Testis (tissue), 2 donors: ENCODE measurements at regions not wholly inside any gene's neighbourhood (a gene's known extent, or its start where the extent isn't known, plus 50 kb on each side); places are given as distances from the start of the nearest gene placed in this dataset.

ENCODE experiments used
- DNase-seq: peaks from one replicate; pipeline ENCODE4 v3.0.0-alpha.2; 2019
- H3K27ac ChIP-seq, 2 donors: fragments of 200-600 bp; sonication (generic); one replicate each; pipeline ENCODE4 v1.5.1; 2019
- H3K27me3 ChIP-seq: fragments of 200-600 bp; sonication (generic); one replicate; pipeline ENCODE4 v1.5.1; 2019
- H3K36me3 ChIP-seq: fragments of 200-600 bp; sonication (generic); one replicate; pipeline ENCODE4 v1.5.1; 2017; ENCODE audit warnings: low read depth; ENCODE audit errors: missing control alignments
- H3K4me1 ChIP-seq: fragments of 200-600 bp; sonication (generic); one replicate; pipeline ENCODE4 v1.5.1; 2019
- H3K4me3 ChIP-seq, 2 donors: fragments of 200-600 bp; sonication (generic); one replicate each; pipeline ENCODE4 v1.5.1; 2017 to 2019
- H3K9me3 ChIP-seq: fragments of 200-600 bp; sonication (generic); one replicate; pipeline ENCODE4 v1.5.1; 2017
- POLR2A ChIP-seq: fragments of 450-650 bp; IDR thresholded peaks from one replicate; pipeline ENCODE4 v1.6.1; 2017; ENCODE audit warnings: antibody characterized with exemption, mild to moderate bottlenecking, moderate library complexity
- WGBS, 2 donors: methylation state at CpG; one replicate each; pipeline ENCODE4 v1.1.5; 2018; 5-methylcytosine and 5-hydroxymethylcytosine counted together
- intact Hi-C: fragments of 100-400 bp; cut with DNase I; formaldehyde crosslinking; loops from one replicate; pipeline ENCODE4 v1.15.1; 2023; ENCODE audit warnings: low total_unique reads
- TF ChIP-seq, protein P1 (sequence below), 3 experiments: fragments of 450-650 bp in 2 of 3; fragments of 200-600 bp in 1 of 3; sonication (generic) in 1 of 3; IDR thresholded peaks; one replicate each; pipeline ENCODE4 v1.5.1; 2016 to 2019; ENCODE audit warnings: antibody characterized with exemption in 3 of 3, mild to moderate bottlenecking in 2 of 3, moderate library complexity in 1 of 3

- intact Hi-C loops, result no loop called here
Observed at GRCh38 chrX:124226129-124226528, 106.3 kb upstream of the TEX13D start.

DNA sequence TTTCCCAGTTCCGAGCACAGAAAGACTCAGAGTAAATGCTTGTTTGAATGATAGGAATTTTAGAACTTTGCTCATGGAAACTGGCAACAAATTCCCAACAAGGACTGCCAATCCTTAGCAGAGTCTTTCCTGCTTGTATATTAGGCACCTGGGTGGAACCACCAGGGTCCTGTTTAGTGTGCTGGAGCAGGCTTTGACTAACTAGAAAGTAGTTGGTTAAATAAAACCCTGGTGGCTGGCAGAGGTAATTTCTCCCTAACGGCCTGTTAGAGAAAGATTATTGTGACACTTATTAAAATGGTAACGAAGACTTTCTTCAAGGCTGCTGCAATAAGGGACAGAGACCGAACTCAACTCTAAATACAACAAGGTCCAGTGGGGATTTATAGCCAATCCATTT lies 103.6 kb upstream of the TEX13D start:
- no peak for DNase-seq
- intact Hi-C loops, result no loop called here
- H3K36me3 ChIP-seq, result no peaks in the 10 kb centered on the region
- no peak overlapping the region for H3K4me3 ChIP-seq
- no peaks in the 10 kb centered on the region for H3K27me3 ChIP-seq
- H3K27ac ChIP-seq, result no peak overlapping the region
- TF ChIP-seq, protein P1, sequence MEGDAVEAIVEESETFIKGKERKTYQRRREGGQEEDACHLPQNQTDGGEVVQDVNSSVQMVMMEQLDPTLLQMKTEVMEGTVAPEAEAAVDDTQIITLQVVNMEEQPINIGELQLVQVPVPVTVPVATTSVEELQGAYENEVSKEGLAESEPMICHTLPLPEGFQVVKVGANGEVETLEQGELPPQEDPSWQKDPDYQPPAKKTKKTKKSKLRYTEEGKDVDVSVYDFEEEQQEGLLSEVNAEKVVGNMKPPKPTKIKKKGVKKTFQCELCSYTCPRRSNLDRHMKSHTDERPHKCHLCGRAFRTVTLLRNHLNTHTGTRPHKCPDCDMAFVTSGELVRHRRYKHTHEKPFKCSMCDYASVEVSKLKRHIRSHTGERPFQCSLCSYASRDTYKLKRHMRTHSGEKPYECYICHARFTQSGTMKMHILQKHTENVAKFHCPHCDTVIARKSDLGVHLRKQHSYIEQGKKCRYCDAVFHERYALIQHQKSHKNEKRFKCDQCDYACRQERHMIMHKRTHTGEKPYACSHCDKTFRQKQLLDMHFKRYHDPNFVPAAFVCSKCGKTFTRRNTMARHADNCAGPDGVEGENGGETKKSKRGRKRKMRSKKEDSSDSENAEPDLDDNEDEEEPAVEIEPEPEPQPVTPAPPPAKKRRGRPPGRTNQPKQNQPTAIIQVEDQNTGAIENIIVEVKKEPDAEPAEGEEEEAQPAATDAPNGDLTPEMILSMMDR (IDR thresholded peaks at IDR 0.05), result peak in 1 of 3 experiments; percentile 9
- TF ChIP-seq POLR2A, result no peak
- no peaks in the 10 kb centered on the region for H3K9me3 ChIP-seq
- 74 to 84% methylated on average over 4 of the region's 4 CpGs for WGBS, 2 donors
- H3K4me1 ChIP-seq, result no peaks in the 10 kb centered on the region

More at GRCh38 chrX:124226129-124226528, 106.3 kb upstream of the TEX13D start:
- no peak overlapping the region for H3K4me3 ChIP-seq
- no peak for DNase-seq
- H3K27me3 ChIP-seq, result no peaks in the 10 kb centered on the region
- H3K36me3 ChIP-seq, result no peaks in the 10 kb centered on the region
- 79 to 95% methylated on average over 2 of the region's 2 CpGs for WGBS, 2 donors
- no peaks in the 10 kb centered on the region for H3K9me3 ChIP-seq
- no peaks in the 10 kb centered on the region for H3K4me1 ChIP-seq
- no peak for TF ChIP-seq POLR2A
- TF ChIP-seq, protein P1 (IDR thresholded peaks at IDR 0.05), result no peak
- no peak overlapping the region for H3K27ac ChIP-seq

DNA sequence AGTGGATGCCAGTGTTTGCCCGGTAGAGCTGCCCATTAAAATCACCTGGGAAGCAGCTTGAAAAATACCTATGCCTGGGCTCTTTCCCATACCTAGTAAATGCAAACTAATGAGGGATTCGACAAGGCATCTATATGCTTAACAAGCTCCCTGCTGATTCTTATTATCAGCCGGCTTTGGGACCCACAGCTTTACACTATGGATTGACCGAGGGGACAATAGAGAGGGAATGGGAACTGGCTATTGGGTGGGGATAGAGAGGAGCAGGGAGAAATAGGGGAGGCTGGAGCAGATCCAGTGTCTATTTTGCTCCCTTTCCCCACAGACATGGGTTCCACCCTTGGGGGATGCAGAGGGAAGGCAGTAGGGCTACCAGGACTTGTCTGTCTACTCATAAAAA lies 103.1 kb upstream of the TEX13D start:
- no peak overlapping the region for H3K27ac ChIP-seq
- TF ChIP-seq POLR2A, result no peak
- TF ChIP-seq, protein P1 (IDR thresholded peaks at IDR 0.05), result no peak

GRCh38 chrX:124230655-124231450 lies 101.6 kb upstream of the TEX13D start:
- no peaks in the 10 kb centered on the region for H3K27me3 ChIP-seq
- WGBS, 2 donors, result 84 to 94% methylated on average over 10 of the region's 10 CpGs
- no peak for DNase-seq
- H3K4me3 ChIP-seq, result no peak overlapping the region
- intact Hi-C loops, result no loop called here
- no peaks in the 10 kb centered on the region for H3K4me1 ChIP-seq
- H3K36me3 ChIP-seq, result no peaks in the 10 kb centered on the region
- H3K27ac ChIP-seq, result no peak overlapping the region
- no peaks in the 10 kb centered on the region for H3K9me3 ChIP-seq
- TF ChIP-seq, protein P1 (IDR thresholded peaks at IDR 0.05), result no peak
- no peak for TF ChIP-seq POLR2A

More for the DNA sequence above, 103.1 kb upstream of the TEX13D start:
- Histone ChIP-seq H3K36me3 (no peaks in the 10 kb centered on the region), H3K4me1 (no peaks in the 10 kb centered on the region), H3K27me3 (no peaks in the 10 kb centered on the region), H3K9me3 (no peaks in the 10 kb centered on the region), H3K4me3 (no peak overlapping the region)
- 82 to 89% methylated on average over 4 of the region's 4 CpGs for WGBS, 2 donors
- no peak for DNase-seq
- intact Hi-C loops, result no loop called here

DNA sequence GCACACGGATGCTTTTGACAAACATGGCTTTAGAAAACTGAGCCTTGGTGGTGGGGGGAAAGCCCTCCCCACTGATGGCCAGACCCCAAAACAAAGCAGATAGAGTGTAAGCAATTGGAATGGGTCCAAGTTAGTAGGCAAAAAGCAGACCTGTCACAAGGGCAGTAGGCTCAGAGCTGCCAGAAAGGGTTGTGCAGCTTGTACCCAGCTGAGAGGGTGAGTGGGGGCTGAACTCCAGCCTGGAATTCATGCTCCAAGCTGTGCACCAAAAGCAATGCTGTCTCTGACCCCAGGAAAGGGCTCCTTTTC lies 101.1 kb upstream of the TEX13D start:
- Histone ChIP-seq H3K27ac (no peak overlapping the region), H3K4me3 (no peak overlapping the region), H3K4me1 (no peaks in the 10 kb centered on the region), H3K36me3 (no peaks in the 10 kb centered on the region), H3K27me3 (no peaks in the 10 kb centered on the region), H3K9me3 (no peaks in the 10 kb centered on the region)
- 75 to 80% methylated on average over 1 of the region's 1 CpG for WGBS, 2 donors
- DNase-seq, result no peak
- intact Hi-C loops, result no loop called here
- TF ChIP-seq, protein P1 (IDR thresholded peaks at IDR 0.05), result no peak
- no peak for TF ChIP-seq POLR2A
